K562 (cell line): ENCODE measurements at regions not wholly inside any gene's neighbourhood (a gene's known extent, or its start where the extent isn't known, plus 50 kb on each side); places are given as distances from the start of the nearest gene placed in this dataset.
A peak's percentile ranks its signal among the peaks of the same experiment; 100 is the strongest.

Source experiments
- ATAC-seq: fragments of 200-7000 bp; cut with Tn5 transposase; 3 replicates; pipeline ENCODE4 v1.9.1; 2020; ENCODE audit warnings: moderate library complexity
- BruUV-seq: library from RNA; stranded (reverse); fragments of 400-500 nt; replicated peaks from 2 replicates; lab custom pipeline; 2021; lab: Mats Ljungman, UMichigan
- CTCF ChIA-PET: fragments of 300-600 bp; formaldehyde crosslinking; extraction: SDS; loops from one replicate; lab custom pipeline; 2021; ENCODE audit warnings: low intra/inter-chr PET ratio; lab: Yijun Ruan, JAX
- POLR2A ChIA-PET: fragments of 300-600, 350-650 bp; sonication (Branson Sonifier 250); formaldehyde crosslinking; extraction: SDS; loops from one replicate; lab custom pipeline; 2021; ENCODE audit warnings: antibody characterized with exemption, inconsistent platforms; lab: Yijun Ruan, JAX
- DNase-seq, 4 experiments: peaks; one replicate each; pipeline versions ENCODE4 v3.0.0 to v3.0.0-alpha.2; 2011 to 2018; ENCODE audit warnings: low spot score in 3 of 4, mixed read lengths in 3 of 4; ENCODE audit errors: extremely low read depth in 1 of 4
- FAIRE-seq: peaks from 2 replicates; lab custom pipeline; 2011; peaks lifted over from hg19 to GRCh38; lab: Jason Lieb, UNC
- H2AFZ ChIP-seq: 2 replicates; pipeline ENCODE4 v1.6.0; 2011; ENCODE audit warnings: low read depth, low read length, control low read depth, inconsistent platforms
- H3K27ac ChIP-seq: fragments of 200-600 bp; 3 replicates; pipeline ENCODE4 v1.8.0; 2011; ENCODE audit warnings: low read depth, mild to moderate bottlenecking, control low read depth, inconsistent platforms, low read length, moderate library complexity, mixed read lengths; ENCODE audit errors: extremely low read depth
- H3K27me3 ChIP-seq, 2 experiments: fragments of 300-600 bp in 1 of 2; 2 replicates in 1 of 2; 3 replicates in 1 of 2; pipeline versions ENCODE4 v1.6.0 to v1.8.0; 2011; ENCODE audit warnings: inconsistent platforms in 2 of 2, low read length in 2 of 2, mild to moderate bottlenecking in 1 of 2, mixed read lengths in 1 of 2, moderate library complexity in 1 of 2; ENCODE audit not compliant: control insufficient read depth in 2 of 2, insufficient read depth in 2 of 2
- H3K36me3 ChIP-seq: fragments of 300-600 bp; 3 replicates; pipeline ENCODE4 v1.8.0; 2011; ENCODE audit warnings: mild to moderate bottlenecking, low read length, inconsistent platforms; ENCODE audit not compliant: control insufficient read depth, insufficient read depth
- H3K4me1 ChIP-seq, 2 experiments: fragments of 200-600 bp in 1 of 2; replicated peaks in 1 of 2; 2 replicates in 1 of 2; 3 replicates in 1 of 2; pipeline versions ENCODE4 v1.5.1 to v1.8.0; 2011; ENCODE audit warnings: inconsistent platforms in 2 of 2, low read length in 2 of 2, mild to moderate bottlenecking in 1 of 2, mixed read lengths in 1 of 2, moderate library complexity in 1 of 2; ENCODE audit not compliant: control insufficient read depth in 2 of 2, insufficient read depth in 2 of 2
- H3K4me2 ChIP-seq: 2 replicates; pipeline ENCODE4 v1.6.1; 2011; ENCODE audit warnings: low read length, control low read depth, inconsistent platforms, mixed read lengths; ENCODE audit not compliant: insufficient read depth
- H3K4me3 ChIP-seq: fragments of 200-600 bp; sonication (generic), shearing (Covaris generic); 2 replicates; pipeline ENCODE4 v1.5.1; 2016; ENCODE audit warnings: control low read depth, inconsistent platforms
- H3K79me2 ChIP-seq: fragments of 200-600 bp; 3 replicates; pipeline ENCODE4 v1.8.0; 2011; ENCODE audit warnings: low read length, inconsistent platforms; ENCODE audit not compliant: control insufficient read depth, insufficient read depth
- H3K9ac ChIP-seq, 2 experiments: 2 replicates each; pipeline versions ENCODE4 v1.6.0 to v1.6.1; 2011; ENCODE audit warnings: low read depth in 2 of 2, low read length in 2 of 2, control low read depth in 1 of 2, inconsistent platforms in 1 of 2, mild to moderate bottlenecking in 1 of 2, mixed read lengths in 1 of 2; ENCODE audit not compliant: insufficient read depth in 1 of 2
- H3K9me1 ChIP-seq: one replicate; pipeline ENCODE4 v1.6.0; 2011; ENCODE audit warnings: inconsistent platforms, mild to moderate bottlenecking, low read length, moderate library complexity; ENCODE audit not compliant: control insufficient read depth, insufficient read depth
- H3K9me3 ChIP-seq: replicated peaks from 2 replicates; pipeline ENCODE4 v1.5.1; 2011; ENCODE audit warnings: low read depth, low read length, inconsistent platforms; ENCODE audit not compliant: control insufficient read depth, insufficient read depth
- H4K20me1 ChIP-seq: replicated peaks from 2 replicates; pipeline ENCODE4 v1.6.1; 2011; ENCODE audit warnings: low read length, inconsistent platforms, mixed read lengths; ENCODE audit not compliant: control insufficient read depth, insufficient read depth
- ESRRA ChIP-seq: fragments of 450-650 bp; IDR thresholded peaks from 2 replicates; pipeline ENCODE4 v1.6.1; 2014; ENCODE audit warnings: low read depth, mild to moderate bottlenecking, moderate library complexity, borderline replicate concordance
- FOSL1 ChIP-seq: fragments of 200-800 bp; sonication (Bioruptor generic); conservative IDR thresholded peaks from 2 replicates; pipeline ENCODE4 v1.6.1; 2016; ENCODE audit warnings: missing genetic modification characterization, missing compliant biosample characterization
- LEF1 ChIP-seq: fragments of 450-650 bp; IDR thresholded peaks from 2 replicates; pipeline ENCODE4 v1.6.1; 2016; ENCODE audit warnings: mild to moderate bottlenecking
- MYNN ChIP-seq, 2 experiments: sonication (generic); formaldehyde crosslinking in 1 of 2; IDR thresholded peaks; 2 replicates each; pipeline versions ENCODE4 v1.5.0 to v1.6.1; 2016 to 2020; ENCODE audit warnings: antibody characterized with exemption in 1 of 2, missing genetic modification reagents in 1 of 2
- RB1 ChIP-seq: fragments of 450-650 bp; IDR thresholded peaks from 2 replicates; pipeline ENCODE4 v1.6.1; 2017; ENCODE audit warnings: low read depth, mild to moderate bottlenecking
- RBM25 ChIP-seq: fragments of 200-400 bp; formaldehyde crosslinking; IDR thresholded peaks from 2 replicates; pipeline ENCODE4 v1.6.1; 2018; ENCODE audit warnings: low read length, low read depth, moderate library complexity; ENCODE audit not compliant: severe bottlenecking
- ZEB2 ChIP-seq: fragments of 450-650 bp; IDR thresholded peaks from 2 replicates; pipeline ENCODE4 v1.6.1; 2016
- WGBS: fragments of 100-300 bp; shearing (Covaris generic); methylation state at CpG from one replicate; pipeline ENCODE4 v1.1.6; 2016; ENCODE audit warnings: low coverage, mixed read lengths; ENCODE audit not compliant: insufficient coverage; ENCODE audit errors: missing lambda C conversion rate; 5-methylcytosine and 5-hydroxymethylcytosine counted together
- in situ Hi-C: fragments of 300-500 bp; cut with MboI; formaldehyde crosslinking; loops from 4 replicates; pipeline ENCODE4 v1.15.0; 2018; ENCODE audit warnings: inconsistent platforms, mixed read lengths
- intact Hi-C: fragments of 100-400 bp; cut with micrococcal nuclease; formaldehyde crosslinking; loops from 2 replicates; pipeline ENCODE4 v1.14.2; 2022
- TF ChIP-seq, protein P1 (sequence below), 2 experiments: fragments of 150-350 bp in 1 of 2; IDR thresholded peaks; 2 replicates each; pipeline ENCODE4 v1.6.1; 2012 to 2016; ENCODE audit warnings: low read depth in 2 of 2, low read length in 2 of 2, mild to moderate bottlenecking in 1 of 2, moderate library complexity in 1 of 2

DNA sequence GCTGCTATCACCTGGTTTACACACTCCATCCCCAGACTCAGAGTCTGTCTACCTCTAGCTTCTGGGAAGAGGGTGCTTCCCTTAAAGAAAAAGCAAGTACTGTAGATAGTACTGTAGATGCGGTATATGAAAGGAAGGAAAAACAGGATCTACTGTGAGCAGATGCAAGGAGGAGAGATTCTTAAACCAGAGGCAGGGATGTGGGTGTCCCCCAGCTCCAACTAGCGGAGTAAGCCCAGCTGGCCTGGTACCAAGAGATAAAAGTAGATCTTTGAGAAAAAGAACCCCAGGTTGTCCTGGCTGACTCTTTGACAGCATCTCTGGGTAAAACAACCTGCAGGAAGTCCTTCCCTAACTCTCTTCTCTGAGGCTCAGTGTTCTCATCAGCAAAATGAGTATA is 523.7 kb upstream of the PROK2 start:
- Histone ChIP-seq H3K79me2 (no peaks in the 10 kb centered on the region), H3K4me2 (no peak overlapping the region), H2AFZ (peak overlapping the region; percentile 9; the same call in 1 of the 2 replicates), H3K9me3 (no peaks in the 10 kb centered on the region), H3K36me3 (no peaks in the 10 kb centered on the region), H3K4me1 (peaks cover 12 to 34% of the 10 kb centered on the region in 2 experiments), H3K9ac (no peak overlapping the region; a peak in 1 of 4 replicates), H4K20me1 (no peaks in the 10 kb centered on the region), H3K4me3 (no peak overlapping the region), H3K9me1 (no peaks in the 10 kb centered on the region), H3K27ac (no peak overlapping the region), H3K27me3 (no peaks in the 10 kb centered on the region)
- no TSS peak for BruUV-seq
- TF ChIP-seq ZEB2 (no peak), LEF1 (no peak), FOSL1 (no peak)
- DNase-seq: no peak
- no peak; the same call in 2 of the 3 replicates for ATAC-seq
- whole genome bisulfite sequencing: 16% methylated on average over 2 of the region's 2 CpGs
- FAIRE-seq: peak; percentile 44
- in situ Hi-C loops (no loop called here), intact Hi-C loops (no loop called here)
- ChIA-PET POLR2A (interaction anchor here (2.6 kb wide), 1 partner anchor 10 kb away, joined by 13 read pairs; no protein-coding TSS in a partner anchor), CTCF (no interaction called here)

DNA sequence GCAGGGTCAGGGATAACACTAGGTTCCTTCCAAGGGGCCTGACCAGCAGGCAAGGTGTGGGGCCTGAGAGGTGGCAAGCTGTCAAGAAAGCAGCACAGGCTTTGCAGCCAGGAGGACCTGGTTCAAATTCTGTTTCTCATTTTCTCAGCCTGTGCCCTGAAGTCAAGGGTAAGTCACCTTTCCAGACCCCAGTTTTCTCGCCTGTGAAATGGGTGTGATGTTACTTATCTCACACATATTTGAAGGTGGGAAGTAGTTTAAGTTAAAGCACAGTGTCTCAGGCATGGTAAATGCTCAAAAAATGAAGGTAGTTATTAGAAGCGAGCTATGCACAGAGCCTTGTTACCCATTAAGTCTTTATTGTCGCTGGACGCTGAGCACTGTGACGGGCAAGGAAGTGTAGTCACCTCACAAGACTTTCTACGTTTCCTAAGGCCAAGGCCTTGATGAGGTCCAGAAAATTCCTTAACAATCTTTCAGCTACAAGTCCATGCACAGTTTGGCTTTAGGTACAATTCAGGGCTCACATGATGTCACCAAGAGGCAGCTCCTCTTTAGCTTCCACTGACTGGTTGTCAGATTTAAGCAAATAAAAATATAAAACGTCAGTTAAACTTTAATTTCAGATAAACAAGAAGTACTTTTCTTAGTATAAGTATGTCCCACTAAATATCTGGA is 522.6 kb upstream of the PROK2 start:
- H3K27ac ChIP-seq: no peak overlapping the region

More for the DNA sequence above, 522.6 kb upstream of the PROK2 start:
- Histone ChIP-seq H3K36me3 (no peaks in the 10 kb centered on the region), H3K9me3 (no peaks in the 10 kb centered on the region), H3K4me1 (peaks cover 12 to 34% of the 10 kb centered on the region in 2 experiments), H2AFZ (no peak overlapping the region), H3K4me3 (no peak overlapping the region), H3K4me2 (no peak overlapping the region)
- ATAC-seq (no peak), DNase-seq (no peak), FAIRE-seq (no peak)
- POLR2A ChIA-PET: interaction anchor here (0.6 to 2.6 kb wide), 6 partner anchors 10 to 20 kb away, joined by 3 to 13 read pairs (median 4); no protein-coding TSS in a partner anchor
- in situ Hi-C loops: no loop called here
- TF ChIP-seq RBM25: peak; percentile 66
- no peak for TF ChIP-seq MYNN (IDR thresholded peaks at IDR 0.05)
- TF ChIP-seq MYNN (CRISPR knock-in tag; IDR thresholded peaks at IDR 0.05): no peak
- no peak for TF ChIP-seq RB1
- TF ChIP-seq, protein P1, sequence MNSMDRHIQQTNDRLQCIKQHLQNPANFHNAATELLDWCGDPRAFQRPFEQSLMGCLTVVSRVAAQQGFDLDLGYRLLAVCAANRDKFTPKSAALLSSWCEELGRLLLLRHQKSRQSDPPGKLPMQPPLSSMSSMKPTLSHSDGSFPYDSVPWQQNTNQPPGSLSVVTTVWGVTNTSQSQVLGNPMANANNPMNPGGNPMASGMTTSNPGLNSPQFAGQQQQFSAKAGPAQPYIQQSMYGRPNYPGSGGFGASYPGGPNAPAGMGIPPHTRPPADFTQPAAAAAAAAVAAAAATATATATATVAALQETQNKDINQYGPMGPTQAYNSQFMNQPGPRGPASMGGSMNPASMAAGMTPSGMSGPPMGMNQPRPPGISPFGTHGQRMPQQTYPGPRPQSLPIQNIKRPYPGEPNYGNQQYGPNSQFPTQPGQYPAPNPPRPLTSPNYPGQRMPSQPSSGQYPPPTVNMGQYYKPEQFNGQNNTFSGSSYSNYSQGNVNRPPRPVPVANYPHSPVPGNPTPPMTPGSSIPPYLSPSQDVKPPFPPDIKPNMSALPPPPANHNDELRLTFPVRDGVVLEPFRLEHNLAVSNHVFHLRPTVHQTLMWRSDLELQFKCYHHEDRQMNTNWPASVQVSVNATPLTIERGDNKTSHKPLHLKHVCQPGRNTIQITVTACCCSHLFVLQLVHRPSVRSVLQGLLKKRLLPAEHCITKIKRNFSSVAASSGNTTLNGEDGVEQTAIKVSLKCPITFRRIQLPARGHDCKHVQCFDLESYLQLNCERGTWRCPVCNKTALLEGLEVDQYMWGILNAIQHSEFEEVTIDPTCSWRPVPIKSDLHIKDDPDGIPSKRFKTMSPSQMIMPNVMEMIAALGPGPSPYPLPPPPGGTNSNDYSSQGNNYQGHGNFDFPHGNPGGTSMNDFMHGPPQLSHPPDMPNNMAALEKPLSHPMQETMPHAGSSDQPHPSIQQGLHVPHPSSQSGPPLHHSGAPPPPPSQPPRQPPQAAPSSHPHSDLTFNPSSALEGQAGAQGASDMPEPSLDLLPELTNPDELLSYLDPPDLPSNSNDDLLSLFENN (IDR thresholded peaks at IDR 0.05; ENCODE audit: low read depth in 2 of 2, low read length in 2 of 2): no peak
- peak; percentile 79 for TF ChIP-seq ESRRA
- TF ChIP-seq, all 486 proteins: peak for 2
- no TSS peak for BruUV-seq
- WGBS: 69% methylated on average over 7 of the region's 7 CpGs
- CTCF ChIA-PET: no interaction called here
- Histone ChIP-seq H4K20me1 (no peaks in the 10 kb centered on the region), H3K9me1 (no peaks in the 10 kb centered on the region), H3K27me3 (no peaks in the 10 kb centered on the region), H3K79me2 (no peaks in the 10 kb centered on the region), H3K9ac (peak overlapping the region in 1 of 2 experiments; percentile 16; a peak in 1 of 4 replicates)
- intact Hi-C loops: no loop called here
